ENCODE measurements at regions not wholly inside any gene's neighbourhood (a gene's known extent, or its start where the extent isn't known, plus 50 kb on each side); places are given as distances from the start of the nearest gene placed in this dataset.

- no peak for TF ChIP-seq CTCF (conservative IDR thresholded peaks at IDR 0.05)
- no peak overlapping the region for H3K56ac ChIP-seq (ENCODE audit: insufficient read length, low read depth, low read length)
- no peaks in the 10 kb centered on the region for H3K9me3 Mint-ChIP-seq
Measured at GRCh38 chr9:120212153-120212852, 367.7 kb downstream of the CDK5RAP2 start.

More at GRCh38 chr9:120212153-120212852, 367.7 kb downstream of the CDK5RAP2 start:
- H2AK5ac ChIP-seq (ENCODE audit: insufficient read length, low read length), result no peak overlapping the region
- no peak overlapping the region for H3K23ac ChIP-seq (ENCODE audit: insufficient read length, low read depth, low read length)
- no peak overlapping the region for H3K9ac ChIP-seq (ENCODE audit: extremely low read depth, insufficient read length, low read length)
- no peaks in the 10 kb centered on the region for H3K23me2 ChIP-seq (ENCODE audit: insufficient read length, low read depth, low read length, poor library complexity, severe bottlenecking)
- Mint-ChIP-seq H3K27ac (no peak overlapping the region; a peak in 1 of 7 replicates), H3K4me3 (no peak overlapping the region), H3K36me3 (ENCODE audit: insufficient read depth in 1 of 3, low read depth in 3 of 3) (no peaks in the 10 kb centered on the region; a peak in 1 of 7 replicates), H3K27me3 (ENCODE audit: low read depth) (peaks cover 2% of the 10 kb centered on the region), H3K4me1 (peaks cover 3 to 5% of the 10 kb centered on the region in 2 experiments; a peak in 2 of 4 replicates)
- H4K8ac ChIP-seq (replicated peaks; ENCODE audit: insufficient read length, low read depth, low read length), result no peak overlapping the region
- no peak overlapping the region for H3K4ac ChIP-seq (ENCODE audit: low read depth, low read length)
- no peak overlapping the region for H2BK5ac ChIP-seq (ENCODE audit: insufficient read length, low read length)
- H2BK20ac ChIP-seq (ENCODE audit: low read depth, low read length, poor library complexity, severe bottlenecking), result no peak overlapping the region
- H3K14ac ChIP-seq (ENCODE audit: insufficient read depth, low read length), result no peak overlapping the region
- H3K4me1 ChIP-seq (ENCODE audit: insufficient read depth, low read length), result no peaks in the 10 kb centered on the region
- no peak overlapping the region for H3T11ph ChIP-seq (ENCODE audit: low read length)
- no peak overlapping the region for H3K27ac ChIP-seq (ENCODE audit: insufficient read length, low read depth, low read length)
- no peak overlapping the region for H4K91ac ChIP-seq (ENCODE audit: insufficient read length, low read depth, low read length)
- no peak overlapping the region for H2BK120ac ChIP-seq (ENCODE audit: low read depth, low read length, poor library complexity, severe bottlenecking)
- no peak overlapping the region for H4K5ac ChIP-seq (ENCODE audit: insufficient read length, low read depth, low read length)
- no peak overlapping the region for H2AFZ ChIP-seq (ENCODE audit: low read length)
- DNase-seq, result no peak
- no peak overlapping the region for H2BK12ac ChIP-seq (ENCODE audit: insufficient read length, low read depth, low read length)
- H3K27me3 ChIP-seq (ENCODE audit: insufficient read depth, low read length), result no peaks in the 10 kb centered on the region
- H2BK15ac ChIP-seq (ENCODE audit: low read depth, low read length), result no peak overlapping the region
- WGBS (ENCODE audit: extremely low coverage, insufficient read length, low lambda C conversion rate), result no CpG with 5 or more reads among the region's 2 CpGs
- no peaks in the 10 kb centered on the region for H3K79me2 ChIP-seq (ENCODE audit: insufficient read depth, low read length)
- no peak overlapping the region for H3K18ac ChIP-seq (ENCODE audit: insufficient read length, low read depth, low read length)
- no peaks in the 10 kb centered on the region for H3K79me1 ChIP-seq (ENCODE audit: insufficient read depth, low read depth, low read length, poor library complexity, severe bottlenecking)
- no peaks in the 10 kb centered on the region for H4K20me1 ChIP-seq (ENCODE audit: control insufficient read depth, insufficient read depth, insufficient read length)
- no peaks in the 10 kb centered on the region for H3K9me3 ChIP-seq (ENCODE audit: control insufficient read depth, low read depth, low read length)
- no peak overlapping the region for H3K4me2 ChIP-seq (ENCODE audit: insufficient read depth, insufficient read length, low read length)

Data from H9 (cell line).